PC-3 (cell line): ENCODE measurements at regions not wholly inside any gene's neighbourhood (a gene's known extent, or its start where the extent isn't known, plus 50 kb on each side); places are given as distances from the start of the nearest gene placed in this dataset.

Experiments used
- ATAC-seq: fragments of 200-7000 bp; cut with Tn5 transposase; 2 replicates; pipeline ENCODE4 v1.9.1; 2020; ENCODE audit warnings: mild to moderate bottlenecking, moderate library complexity
- BruUV-seq: library from RNA; stranded (reverse); fragments of 400-500 nt; replicated peaks from 2 replicates; lab custom pipeline; 2021; lab: Mats Ljungman, UMichigan
- CTCF ChIA-PET: fragments of 300-600 bp; sonication (Branson Sonifier 250); formaldehyde crosslinking; loops from one replicate; lab custom pipeline; 2022; ENCODE audit warnings: antibody characterized with exemption; lab: Charles Lee
- POLR2A ChIA-PET: fragments of 300-600 bp; sonication (Branson Sonifier 250); formaldehyde crosslinking; loops from one replicate; lab custom pipeline; 2022; ENCODE audit warnings: antibody characterized with exemption; ENCODE audit not compliant: unreplicated experiment; lab: Charles Lee
- DNase-seq: peaks from one replicate; pipeline ENCODE4 v3.0.0-alpha.2; 2015
- H2AFZ ChIP-seq: fragments of 300-600 bp; sonication (generic); 2 replicates; pipeline ENCODE4 v1.6.0; 2016; ENCODE audit warnings: antibody characterized with exemption, low read length
- H3F3A ChIP-seq: fragments of 300-600 bp; sonication (generic); one replicate; pipeline ENCODE4 v1.6.0; 2017; ENCODE audit warnings: antibody characterized with exemption, low read length, control low read depth, mild to moderate bottlenecking; ENCODE audit not compliant: unreplicated experiment
- H3K27ac ChIP-seq: fragments of 300-600 bp; sonication (generic); 2 replicates; pipeline ENCODE4 v1.5.1; 2016; ENCODE audit warnings: mild to moderate bottlenecking, low read length
- H3K27me3 ChIP-seq: fragments of 300-600 bp; sonication (generic); 2 replicates; pipeline ENCODE4 v1.6.1; 2016; ENCODE audit warnings: low read length, mixed read lengths
- H3K36me3 ChIP-seq: fragments of 300-600 bp; sonication (generic); 2 replicates; pipeline ENCODE4 v1.6.1; 2016; ENCODE audit warnings: low read depth, mixed run types, low read length, mixed read lengths
- H3K4me1 ChIP-seq: fragments of 300-600 bp; sonication (generic); 2 replicates; pipeline ENCODE4 v1.5.1; 2016; ENCODE audit warnings: low read length; ENCODE audit not compliant: insufficient read depth
- H3K4me2 ChIP-seq: fragments of 300-600 bp; sonication (generic); 2 replicates; pipeline ENCODE4 v1.6.0; 2016; ENCODE audit warnings: low read length
- H3K4me3 ChIP-seq: fragments of 300-600 bp; sonication (generic); 2 replicates; pipeline ENCODE4 v1.5.1; 2016; ENCODE audit warnings: mild to moderate bottlenecking, low read length, mixed read lengths
- H3K79me2 ChIP-seq: fragments of 300-600 bp; sonication (generic); 2 replicates; pipeline ENCODE4 v1.6.1; 2017; ENCODE audit warnings: low read length, mixed read lengths
- H3K9ac ChIP-seq: fragments of 300-600 bp; sonication (generic); 2 replicates; pipeline ENCODE4 v1.6.0; 2016; ENCODE audit warnings: mild to moderate bottlenecking, low read length
- H3K9me2 ChIP-seq: fragments of 300-600 bp; sonication (generic); replicated peaks from 2 replicates; pipeline ENCODE4 v1.6.1; 2016; ENCODE audit warnings: mixed run types, low read length, mixed read lengths
- H3K9me3 ChIP-seq: fragments of 300-600 bp; sonication (generic); 2 replicates; pipeline ENCODE4 v1.6.1; 2016; ENCODE audit warnings: low read length, mixed read lengths
- H4K20me1 ChIP-seq: fragments of 300-600 bp; sonication (generic); 2 replicates; pipeline ENCODE4 v1.6.1; 2016; ENCODE audit warnings: low read length, mixed read lengths
- CTCF ChIP-seq: fragments of 300-600 bp; sonication (generic); conservative IDR thresholded peaks from 2 replicates; pipeline ENCODE4 v1.5.1; 2017; ENCODE audit warnings: antibody characterized with exemption, low read depth, mild to moderate bottlenecking, low read length
- EZH2 ChIP-seq: fragments of 300-600 bp; sonication (generic); IDR thresholded peaks from one replicate; pipeline ENCODE4 v1.6.1; 2017; ENCODE audit warnings: antibody characterized with exemption, mild to moderate bottlenecking, low read length; ENCODE audit not compliant: unreplicated experiment
- EZH2phosphoT487 ChIP-seq: fragments of 300-600 bp; sonication (generic); IDR thresholded peaks from 2 replicates; pipeline ENCODE4 v1.6.1; 2018; ENCODE audit warnings: mild to moderate bottlenecking, antibody characterized with exemption, low read length, borderline replicate concordance
- intact Hi-C: fragments of 100-400 bp; cut with micrococcal nuclease; formaldehyde crosslinking; loops from 2 replicates; pipeline ENCODE4 v1.9.0; 2023

- Histone ChIP-seq H2AFZ (no peak overlapping the region), H4K20me1 (no peaks in the 10 kb centered on the region), H3K9me3 (no peaks in the 10 kb centered on the region), H3K9me2 (no peaks in the 10 kb centered on the region), H3K4me2 (peak overlapping the region; percentile 62), H3K36me3 (no peaks in the 10 kb centered on the region), H3K79me2 (no peaks in the 10 kb centered on the region), H3K27ac (peak overlapping the region; percentile 98), H3K4me3 (no peak overlapping the region), H3K4me1 (peaks cover 59% of the 10 kb centered on the region), H3K9ac (peak overlapping the region; percentile 70), H3F3A (no peaks in the 10 kb centered on the region), H3K27me3 (no peaks in the 10 kb centered on the region)
- intact Hi-C loops: loop anchor here (1.0 to 2.0 kb wide), 2 partner anchors 35 to 95 kb away; no protein-coding TSS in a partner anchor
- peak; percentile 64 for DNase-seq
- no peak for ATAC-seq
- ChIA-PET POLR2A (interaction anchor here (0.6 to 0.7 kb wide), 3 partner anchors 27 to 252 kb away, joined by 3 to 6 read pairs (median 3); no protein-coding TSS in a partner anchor), CTCF (no interaction called here)
- TF ChIP-seq EZH2 (no peak), CTCF (no peak), EZH2phosphoT487 (no peak)
- no TSS peak for BruUV-seq
These were observed 256.9 kb downstream of the SPRY2 start for GRCh38 chr13:80083853-80084676.

GRCh38 chr13:80083081-80083852 lies 257.7 kb downstream of the SPRY2 start:
- no peaks in the 10 kb centered on the region for H3K9me3 ChIP-seq
- H3K4me1 ChIP-seq: peaks cover 59% of the 10 kb centered on the region
- TF ChIP-seq EZH2 (no peak), EZH2phosphoT487 (no peak), CTCF (no peak)
- H3K27me3 ChIP-seq: no peaks in the 10 kb centered on the region
- ATAC-seq (no peak), DNase-seq (no peak)
- no peaks in the 10 kb centered on the region for H3K79me2 ChIP-seq
- H3K9ac ChIP-seq: peak overlapping the region; percentile 66
- H3K9me2 ChIP-seq: no peaks in the 10 kb centered on the region
- no TSS peak for BruUV-seq
- H3K4me3 ChIP-seq: no peak overlapping the region
- no peaks in the 10 kb centered on the region for H3F3A ChIP-seq
- ChIA-PET CTCF (no interaction called here), POLR2A (interaction anchor here (0.6 kb wide), 3 partner anchors 28 to 598 kb away, joined by 3 to 6 read pairs (median 5); no protein-coding TSS in a partner anchor)
- H3K27ac ChIP-seq: peak overlapping the region; percentile 98
- intact Hi-C loops: no loop called here
- H3K36me3 ChIP-seq: no peaks in the 10 kb centered on the region
- H2AFZ ChIP-seq: no peak overlapping the region
- peak overlapping the region; percentile 62 for H3K4me2 ChIP-seq
- no peaks in the 10 kb centered on the region for H4K20me1 ChIP-seq
